IPS DF 19.7 (cell line): ENCODE measurements at regions not wholly inside any gene's neighbourhood (a gene's known extent, or its start where the extent isn't known, plus 50 kb on each side); places are given as distances from the start of the nearest gene placed in this dataset.
"Not testable (repeated sequence)": the region's sequence is repeated elsewhere in the genome, so short reads cannot be mapped to it uniquely, and the experiment has no call there.

Experiments
- DNase-seq: peaks from one replicate; pipeline ENCODE4 v3.0.0-alpha.2; 2013; ENCODE audit warnings: low read depth, low spot score

GRCh38 chr3:177893331-177893730 is 642.9 kb upstream of the KCNMB2 start:
- DNase-seq = no peak

GRCh38 chr3:177894081-177894728 is 642.0 kb upstream of the KCNMB2 start:
- DNase-seq = no peak

- no peak for DNase-seq
These were observed 638.1 kb upstream of the KCNMB2 start for GRCh38 chr3:177898185-177898584.

GRCh38 chr3:177899275-177900067 is 636.8 kb upstream of the KCNMB2 start:
- DNase-seq = no peak

- DNase-seq = no peak
These were observed 633.4 kb upstream of the KCNMB2 start for GRCh38 chr3:177902876-177903275.

- DNase-seq = no peak
These were observed 631.6 kb upstream of the KCNMB2 start for GRCh38 chr3:177904621-177905020.

GRCh38 chr3:177905173-177906125 is 630.8 kb upstream of the KCNMB2 start:
- DNase-seq = no peak

GRCh38 chr3:177906126-177906511 is 630.1 kb upstream of the KCNMB2 start:
- DNase-seq = no peak

GRCh38 chr3:177906578-177907229 is 629.5 kb upstream of the KCNMB2 start:
- no peak for DNase-seq

- not testable (repeated sequence) for DNase-seq
These were observed 626.7 kb upstream of the KCNMB2 start for GRCh38 chr3:177909530-177909929.

GRCh38 chr3:177914224-177914623 is 622.0 kb upstream of the KCNMB2 start:
- no peak for DNase-seq

- no peak for DNase-seq
These were observed 619.8 kb upstream of the KCNMB2 start for GRCh38 chr3:177916461-177916860.

GRCh38 chr3:177917234-177917861 is 618.9 kb upstream of the KCNMB2 start:
- DNase-seq = no peak

- DNase-seq = no peak
These were observed 615.1 kb upstream of the KCNMB2 start for GRCh38 chr3:177921153-177921552.

GRCh38 chr3:177924261-177924660 is 612.0 kb upstream of the KCNMB2 start:
- no peak for DNase-seq

GRCh38 chr3:177928172-177928873 is 607.9 kb upstream of the KCNMB2 start:
- no peak for DNase-seq

GRCh38 chr3:177929310-177929709 is 606.9 kb upstream of the KCNMB2 start:
- no peak for DNase-seq

- no peak for DNase-seq
These were observed 605.5 kb upstream of the KCNMB2 start for GRCh38 chr3:177930771-177931170.

- DNase-seq = no peak
These were observed 604.9 kb upstream of the KCNMB2 start for GRCh38 chr3:177931346-177931745.

- no peak for DNase-seq
These were observed 603.9 kb upstream of the KCNMB2 start for GRCh38 chr3:177932346-177932745.
